ENCODE measurements at regions not wholly inside any gene's neighbourhood (a gene's known extent, or its start where the extent isn't known, plus 50 kb on each side); places are given as distances from the start of the nearest gene placed in this dataset.

DNA sequence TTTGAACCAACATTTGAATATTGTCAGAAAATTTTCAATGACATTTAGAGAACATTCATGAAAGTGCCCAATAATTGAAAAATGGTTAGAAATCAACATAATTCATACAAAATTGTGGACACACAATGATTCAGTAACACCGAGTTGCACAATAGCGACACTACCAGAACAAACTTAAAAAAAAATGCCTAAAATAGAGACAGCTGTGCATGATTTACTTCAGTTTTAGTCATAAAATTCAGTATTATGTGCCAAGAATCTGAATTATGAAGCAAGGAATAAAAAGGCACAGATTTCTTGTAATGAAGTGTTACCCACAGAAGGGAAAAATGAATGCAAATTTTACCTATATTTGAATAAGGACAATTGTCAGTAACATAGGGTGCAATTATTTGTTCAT is 396.0 kb downstream of the SEMA3D start:
- intact Hi-C loops (cut with micrococcal nuclease), result no loop called here
- DNase-seq (no peak), ATAC-seq (no peak)
- H3K27ac ChIP-seq (ENCODE audit: low read depth, low read length), result no peak overlapping the region
- H3K4me1 Mint-ChIP-seq, result peaks cover 0 to 2% (median 0%) of the 10 kb centered on the region in 7 donors
- no peaks in the 10 kb centered on the region for H3K9me3 ChIP-seq (ENCODE audit: control insufficient read depth in 2 of 3, low read length in 3 of 3)
- POLR2A ChIA-PET, result no interaction called here
- H3K4me3 ChIP-seq (ENCODE audit: low read length), result no peak overlapping the region
- H3K4me3 Mint-ChIP-seq, result no peak overlapping the region
- no peak overlapping the region for H3K27ac Mint-ChIP-seq
- CTCF ChIA-PET, result no interaction called here
- no peaks in the 10 kb centered on the region for H3K27me3 ChIP-seq (ENCODE audit: control insufficient read depth in 2 of 2, insufficient read depth in 2 of 2, low read length in 2 of 2)
- H3K36me3 ChIP-seq (ENCODE audit: control insufficient read depth in 2 of 3, insufficient read depth in 3 of 3, low read length in 3 of 3), result no peaks in the 10 kb centered on the region
- no peaks in the 10 kb centered on the region for H3K4me1 ChIP-seq (ENCODE audit: control insufficient read depth in 2 of 2, insufficient read depth in 2 of 2, low read length in 2 of 2)
- H3K9me3 Mint-ChIP-seq, result no peaks in the 10 kb centered on the region
- H3K27me3 Mint-ChIP-seq, result no peaks in the 10 kb centered on the region
- no peaks in the 10 kb centered on the region for H3K36me3 Mint-ChIP-seq

DNA sequence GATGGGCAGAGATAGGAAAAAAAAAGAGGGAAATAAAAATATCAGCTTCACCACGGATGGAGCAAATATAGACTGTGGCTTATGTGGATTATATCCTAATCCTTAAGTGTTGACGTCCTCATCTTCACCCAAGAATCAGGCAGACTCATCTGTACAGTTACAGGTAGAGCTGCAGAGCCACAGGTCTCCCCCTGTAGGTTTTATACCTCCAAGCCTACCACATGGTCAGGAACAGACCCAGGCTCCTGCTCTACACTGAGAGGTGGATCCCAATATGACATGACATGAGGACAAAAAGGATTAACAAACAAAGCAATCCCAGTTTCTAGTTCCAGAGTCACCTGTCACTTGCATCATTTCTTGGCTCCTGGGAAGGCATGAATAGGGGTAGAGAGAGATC is 400.8 kb downstream of the SEMA3D start:
- intact Hi-C loops (cut with micrococcal nuclease), result no loop called here
- Mint-ChIP-seq H3K4me3 (no peak overlapping the region), H3K27me3 (no peaks in the 10 kb centered on the region), H3K36me3 (no peaks in the 10 kb centered on the region), H3K9me3 (no peaks in the 10 kb centered on the region), H3K27ac (no peak overlapping the region), H3K4me1 (no peaks in the 10 kb centered on the region)
- no peak overlapping the region for H3K4me3 ChIP-seq (ENCODE audit: low read length)
- ATAC-seq (no peak), DNase-seq (no peak)
- no peaks in the 10 kb centered on the region for H3K36me3 ChIP-seq (ENCODE audit: control insufficient read depth in 2 of 3, insufficient read depth in 3 of 3, low read length in 3 of 3)
- no peak overlapping the region for H3K27ac ChIP-seq (ENCODE audit: low read depth, low read length)
- H3K27me3 ChIP-seq (ENCODE audit: control insufficient read depth in 2 of 2, insufficient read depth in 2 of 2, low read length in 2 of 2), result no peaks in the 10 kb centered on the region
- CTCF ChIA-PET, result interaction anchor here (0.6 kb wide), 1 partner anchor 1160 kb away, joined by 3 read pairs; no protein-coding TSS in a partner anchor
- no peaks in the 10 kb centered on the region for H3K9me3 ChIP-seq (ENCODE audit: control insufficient read depth in 2 of 3, low read length in 3 of 3)
- no peaks in the 10 kb centered on the region for H3K4me1 ChIP-seq (ENCODE audit: control insufficient read depth in 2 of 2, insufficient read depth in 2 of 2, low read length in 2 of 2)
- POLR2A ChIA-PET, result no interaction called here

DNA sequence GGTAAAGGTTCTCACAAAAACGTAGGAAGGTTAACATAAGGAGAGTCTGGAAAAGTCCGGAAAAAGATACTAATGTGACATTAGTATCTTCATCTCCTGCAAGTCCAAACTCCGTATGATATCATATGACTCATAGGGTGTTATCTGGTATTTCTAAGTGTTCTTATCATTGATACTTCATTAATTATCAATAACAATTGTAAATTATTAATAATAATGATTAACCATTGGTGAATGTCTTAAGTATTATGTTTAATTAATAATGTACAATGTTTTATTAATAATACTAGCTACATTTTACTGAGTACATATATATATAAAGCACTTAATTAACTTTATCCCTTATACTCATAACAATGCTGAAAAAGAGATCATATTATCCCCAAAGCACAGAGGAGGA is 402.4 kb downstream of the SEMA3D start:
- H3K9me3 Mint-ChIP-seq, result no peaks in the 10 kb centered on the region
- Histone ChIP-seq H3K36me3 (ENCODE audit: control insufficient read depth in 2 of 3, insufficient read depth in 3 of 3, low read length in 3 of 3) (no peaks in the 10 kb centered on the region), H3K4me1 (ENCODE audit: control insufficient read depth in 2 of 2, insufficient read depth in 2 of 2, low read length in 2 of 2) (no peaks in the 10 kb centered on the region), H3K4me3 (ENCODE audit: low read length) (no peak overlapping the region), H3K9me3 (ENCODE audit: control insufficient read depth in 2 of 3, low read length in 3 of 3) (no peaks in the 10 kb centered on the region), H3K27me3 (ENCODE audit: control insufficient read depth in 2 of 2, insufficient read depth in 2 of 2, low read length in 2 of 2) (no peaks in the 10 kb centered on the region), H3K27ac (ENCODE audit: low read depth, low read length) (no peak overlapping the region)
- ChIA-PET POLR2A (no interaction called here), CTCF (no interaction called here)
- H3K27ac Mint-ChIP-seq, result no peak overlapping the region
- H3K36me3 Mint-ChIP-seq, result no peaks in the 10 kb centered on the region
- ATAC-seq, result no peak
- H3K4me3 Mint-ChIP-seq, result no peak overlapping the region
- DNase-seq, result no peak
- H3K27me3 Mint-ChIP-seq, result peaks cover 0 to 4% (median 0%) of the 10 kb centered on the region in 5 donors
- intact Hi-C loops (cut with micrococcal nuclease), result no loop called here
- no peaks in the 10 kb centered on the region for H3K4me1 Mint-ChIP-seq

DNA sequence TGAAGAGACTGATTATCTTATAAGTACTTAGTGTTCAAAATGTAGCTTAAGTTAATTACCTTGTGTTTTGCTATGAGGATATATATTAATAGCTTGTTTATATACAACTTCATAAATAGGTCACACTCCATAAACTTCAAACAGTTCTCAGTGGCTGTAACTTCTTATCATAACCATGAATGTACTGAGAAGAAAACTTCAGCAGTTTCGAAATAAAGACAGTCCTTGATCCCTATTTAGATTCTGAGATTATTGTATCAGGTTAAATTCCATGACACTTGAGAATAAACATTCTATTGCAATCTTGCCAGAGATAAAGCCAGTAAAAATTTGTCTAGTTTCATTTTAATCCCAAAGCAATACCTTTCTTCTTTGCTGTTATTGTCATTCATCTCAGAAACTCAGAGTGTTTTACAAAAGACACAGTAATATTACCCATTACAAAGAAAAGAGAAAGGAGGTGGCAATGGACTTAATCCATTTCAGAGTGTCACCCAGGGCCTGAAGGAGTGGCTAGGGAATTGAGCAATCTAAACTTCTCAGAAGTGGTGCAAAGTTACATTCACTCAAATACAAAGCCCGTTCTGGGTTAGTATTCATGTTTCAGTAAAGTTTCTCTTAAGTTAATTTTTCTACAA is 403.6 kb downstream of the SEMA3D start:
- ATAC-seq, result no peak
- no peaks in the 10 kb centered on the region for H3K27me3 ChIP-seq (ENCODE audit: control insufficient read depth in 2 of 2, insufficient read depth in 2 of 2, low read length in 2 of 2)
- H3K36me3 Mint-ChIP-seq, result no peaks in the 10 kb centered on the region

DNA sequence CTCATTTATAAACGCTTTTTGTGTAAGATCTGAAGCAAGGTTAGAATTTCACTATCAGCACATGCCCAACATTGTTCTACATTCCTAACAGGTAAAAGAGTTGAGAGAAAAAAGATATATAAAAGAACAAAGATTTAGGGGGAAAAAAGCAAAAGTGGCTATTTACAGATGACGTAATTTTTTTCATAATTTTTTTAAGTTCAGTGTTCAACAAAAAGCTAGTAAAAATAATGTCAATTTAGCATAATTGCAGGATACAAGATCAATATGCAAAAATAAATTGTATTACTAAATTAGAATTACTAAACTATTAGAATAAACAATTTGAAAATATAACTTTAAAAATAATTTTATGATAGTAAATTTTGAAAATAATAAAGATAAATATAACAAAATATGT is 405.0 kb downstream of the SEMA3D start:
- Histone ChIP-seq H3K4me3 (ENCODE audit: low read length) (no peak overlapping the region), H3K4me1 (ENCODE audit: control insufficient read depth in 2 of 2, insufficient read depth in 2 of 2, low read length in 2 of 2) (no peaks in the 10 kb centered on the region), H3K36me3 (ENCODE audit: control insufficient read depth in 2 of 3, insufficient read depth in 3 of 3, low read length in 3 of 3) (no peaks in the 10 kb centered on the region), H3K9me3 (ENCODE audit: control insufficient read depth in 2 of 3, low read length in 3 of 3) (no peaks in the 10 kb centered on the region), H3K27me3 (ENCODE audit: control insufficient read depth in 2 of 2, insufficient read depth in 2 of 2, low read length in 2 of 2) (no peaks in the 10 kb centered on the region), H3K27ac (ENCODE audit: low read depth, low read length) (no peak overlapping the region)
- intact Hi-C loops (cut with micrococcal nuclease), result no loop called here
- POLR2A ChIA-PET, result no interaction called here
- H3K27ac Mint-ChIP-seq, result no peak overlapping the region
- ATAC-seq (no peak), DNase-seq (no peak)
- CTCF ChIA-PET, result no interaction called here
- H3K9me3 Mint-ChIP-seq, result peaks cover 0 to 2% (median 0%) of the 10 kb centered on the region in 11 donors
- no peak overlapping the region for H3K4me3 Mint-ChIP-seq
- peaks cover 0 to 4% (median 0%) of the 10 kb centered on the region in 5 donors for H3K27me3 Mint-ChIP-seq
- H3K36me3 Mint-ChIP-seq, result no peaks in the 10 kb centered on the region
- H3K4me1 Mint-ChIP-seq, result no peaks in the 10 kb centered on the region

More for the DNA sequence above, 403.6 kb downstream of the SEMA3D start:
- Mint-ChIP-seq H3K9me3 (no peaks in the 10 kb centered on the region), H3K27ac (no peak overlapping the region), H3K27me3 (peaks cover 0 to 4% (median 0%) of the 10 kb centered on the region in 5 donors), H3K4me1 (no peaks in the 10 kb centered on the region), H3K4me3 (no peak overlapping the region)
- Histone ChIP-seq H3K4me1 (ENCODE audit: control insufficient read depth in 2 of 2, insufficient read depth in 2 of 2, low read length in 2 of 2) (no peaks in the 10 kb centered on the region), H3K36me3 (ENCODE audit: control insufficient read depth in 2 of 3, insufficient read depth in 3 of 3, low read length in 3 of 3) (no peaks in the 10 kb centered on the region), H3K27ac (ENCODE audit: low read depth, low read length) (no peak overlapping the region), H3K4me3 (ENCODE audit: low read length) (no peak overlapping the region), H3K9me3 (ENCODE audit: control insufficient read depth in 2 of 3, low read length in 3 of 3) (no peaks in the 10 kb centered on the region)
- ChIA-PET CTCF (no interaction called here), POLR2A (no interaction called here)
- intact Hi-C loops (cut with micrococcal nuclease), result no loop called here
- DNase-seq, result no peak

DNA sequence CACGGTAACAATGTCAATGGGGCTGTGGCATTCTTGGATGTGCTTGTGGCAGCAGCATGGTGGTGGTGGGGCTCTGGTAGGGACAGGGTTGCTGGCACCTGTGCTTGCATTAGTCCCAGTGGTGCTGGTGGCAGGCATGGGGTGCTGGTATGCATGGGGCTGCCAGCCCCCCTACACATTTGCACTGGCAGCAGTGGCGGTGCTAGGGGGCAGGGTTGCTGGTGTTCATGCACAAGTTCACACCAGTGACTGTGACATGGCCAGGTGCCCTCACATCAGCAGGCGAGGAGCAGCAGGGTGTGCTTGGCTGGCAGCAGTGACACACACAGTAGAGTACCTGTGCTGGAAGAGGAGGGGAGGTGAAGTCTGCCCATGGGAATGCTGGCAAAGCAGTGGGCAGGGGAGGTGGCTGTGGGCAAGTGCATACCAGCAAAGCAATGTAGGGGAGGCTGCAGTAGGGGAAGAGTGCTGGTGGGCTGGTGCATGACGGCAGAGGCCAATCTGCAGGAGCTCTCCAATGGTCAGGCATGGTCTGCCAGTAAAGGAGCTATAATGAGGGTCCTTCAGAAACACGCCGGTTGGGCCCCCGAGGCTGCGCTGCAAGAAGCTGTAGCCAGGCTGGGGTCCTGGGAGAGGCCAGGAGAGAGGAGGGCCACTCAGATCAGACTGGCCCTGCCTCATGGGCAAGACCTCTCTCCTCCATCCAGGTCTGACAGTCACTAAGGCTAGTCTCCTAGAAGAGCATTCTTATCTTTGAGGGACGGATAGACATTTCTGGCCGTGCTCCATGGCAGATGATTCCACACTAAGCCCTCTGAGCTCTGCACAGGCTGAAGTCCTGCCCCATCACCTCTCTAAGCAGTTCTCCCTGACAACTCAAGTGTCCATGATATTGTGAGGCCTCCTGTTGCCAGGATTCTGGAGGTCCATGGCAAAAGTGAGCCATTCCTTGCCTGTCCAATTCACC is 406.4 kb downstream of the SEMA3D start:
- CTCF ChIA-PET, result no interaction called here
- Mint-ChIP-seq H3K4me1 (no peaks in the 10 kb centered on the region), H3K27me3 (peaks cover 0 to 4% (median 0%) of the 10 kb centered on the region in 5 donors), H3K9me3 (peaks cover 0 to 2% (median 0%) of the 10 kb centered on the region in 11 donors), H3K36me3 (no peaks in the 10 kb centered on the region), H3K27ac (no peak overlapping the region), H3K4me3 (no peak overlapping the region)
- Histone ChIP-seq H3K36me3 (ENCODE audit: control insufficient read depth in 2 of 3, insufficient read depth in 3 of 3, low read length in 3 of 3) (no peaks in the 10 kb centered on the region), H3K4me3 (ENCODE audit: low read length) (no peak overlapping the region), H3K4me1 (ENCODE audit: control insufficient read depth in 2 of 2, insufficient read depth in 2 of 2, low read length in 2 of 2) (no peaks in the 10 kb centered on the region), H3K27ac (ENCODE audit: low read depth, low read length) (no peak overlapping the region), H3K27me3 (ENCODE audit: control insufficient read depth in 2 of 2, insufficient read depth in 2 of 2, low read length in 2 of 2) (no peaks in the 10 kb centered on the region), H3K9me3 (ENCODE audit: control insufficient read depth in 2 of 3, low read length in 3 of 3) (no peaks in the 10 kb centered on the region)
- no peak for DNase-seq
- ATAC-seq, result no peak
- intact Hi-C loops (cut with micrococcal nuclease), result no loop called here
- POLR2A ChIA-PET, result interaction anchor here (0.7 kb wide), 1 partner anchor 162 kb away, joined by 3 read pairs; no protein-coding TSS in a partner anchor

All from naive thymus-derived CD4-positive, alpha-beta T cell (primary cell).